Activated CD8-positive, alpha-beta memory T cell treated with anti-CD3 and anti-CD28 coated beads for 48 hours (primary cell): ENCODE measurements at regions not wholly inside any gene's neighbourhood (a gene's known extent, or its start where the extent isn't known, plus 50 kb on each side); places are given as distances from the start of the nearest gene placed in this dataset.

Experiments
- DNase-seq, 3 experiments: peaks; one replicate each; pipeline ENCODE4 v3.0.0-alpha.2; 2020; ENCODE audit warnings: low read depth in 2 of 3, low spot score in 2 of 3

- no peak for DNase-seq
These were observed 216.1 kb upstream of the RAB6C start for GRCh38 chr2:129763190-129763846.

GRCh38 chr2:129763966-129764365, 215.5 kb upstream of the RAB6C start:
- DNase-seq: no peak

DNA sequence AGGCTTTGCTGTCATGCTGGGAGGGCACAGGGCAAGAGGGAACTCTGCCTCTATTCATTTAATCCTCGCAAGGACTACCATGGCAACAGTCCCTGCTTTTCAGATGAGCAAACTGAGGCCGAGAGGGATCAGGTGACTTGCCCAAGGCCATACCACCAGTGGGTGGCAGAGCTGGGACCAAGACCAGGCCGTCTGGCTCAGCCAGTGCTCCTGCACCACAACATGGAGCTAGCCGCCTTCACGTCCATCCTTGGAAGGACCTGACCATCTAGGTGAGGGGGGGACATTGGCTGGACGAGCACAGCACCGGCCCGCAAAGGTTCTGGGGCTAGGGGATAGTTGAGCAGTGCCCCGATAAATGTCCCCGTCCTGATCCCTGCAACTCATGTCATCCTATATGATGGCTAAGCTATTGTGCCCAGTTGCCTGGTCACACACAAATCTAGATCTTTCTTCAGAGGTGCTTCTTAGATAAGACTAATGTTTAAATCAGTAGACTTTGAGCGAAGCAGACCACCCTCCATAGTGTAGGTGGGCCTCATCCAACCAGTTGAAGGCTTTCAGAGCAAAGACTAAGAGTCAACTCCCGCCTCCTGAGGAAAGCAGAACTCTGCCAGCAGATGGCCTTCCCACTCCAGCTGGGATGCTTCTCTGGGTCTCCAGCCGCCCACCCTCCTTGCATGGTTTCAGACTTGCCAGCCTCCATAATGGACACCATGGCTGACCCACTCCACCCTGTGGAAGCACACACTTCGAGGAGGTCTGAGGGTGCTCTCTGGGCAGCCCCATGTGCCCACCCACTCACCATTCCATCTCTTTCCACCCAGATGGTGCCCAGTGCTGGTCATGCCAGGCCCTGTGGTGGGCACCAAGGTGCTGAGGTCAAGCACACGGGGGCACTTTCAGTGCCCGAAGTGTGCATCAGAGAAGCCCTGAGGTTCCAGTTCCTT, 214.8 kb upstream of the RAB6C start:
- DNase-seq: no peak

DNA sequence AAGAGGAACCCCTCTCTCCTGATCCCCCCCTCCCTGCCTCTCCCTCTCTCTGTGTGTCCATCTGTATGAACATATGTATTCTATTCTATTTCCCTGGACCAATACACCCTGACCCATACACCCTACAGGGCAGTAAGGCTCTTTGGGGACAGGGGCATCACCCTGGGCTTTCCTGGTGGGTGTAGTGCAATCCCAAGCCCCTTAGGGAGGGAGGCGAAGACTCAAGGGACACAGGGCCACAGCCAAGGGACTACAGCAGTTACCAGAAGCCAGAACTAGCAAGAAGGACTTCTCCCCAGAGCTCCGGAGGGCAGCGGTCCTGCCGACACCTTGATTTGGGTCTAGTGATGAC, 214.2 kb upstream of the RAB6C start:
- DNase-seq: no peak

DNA sequence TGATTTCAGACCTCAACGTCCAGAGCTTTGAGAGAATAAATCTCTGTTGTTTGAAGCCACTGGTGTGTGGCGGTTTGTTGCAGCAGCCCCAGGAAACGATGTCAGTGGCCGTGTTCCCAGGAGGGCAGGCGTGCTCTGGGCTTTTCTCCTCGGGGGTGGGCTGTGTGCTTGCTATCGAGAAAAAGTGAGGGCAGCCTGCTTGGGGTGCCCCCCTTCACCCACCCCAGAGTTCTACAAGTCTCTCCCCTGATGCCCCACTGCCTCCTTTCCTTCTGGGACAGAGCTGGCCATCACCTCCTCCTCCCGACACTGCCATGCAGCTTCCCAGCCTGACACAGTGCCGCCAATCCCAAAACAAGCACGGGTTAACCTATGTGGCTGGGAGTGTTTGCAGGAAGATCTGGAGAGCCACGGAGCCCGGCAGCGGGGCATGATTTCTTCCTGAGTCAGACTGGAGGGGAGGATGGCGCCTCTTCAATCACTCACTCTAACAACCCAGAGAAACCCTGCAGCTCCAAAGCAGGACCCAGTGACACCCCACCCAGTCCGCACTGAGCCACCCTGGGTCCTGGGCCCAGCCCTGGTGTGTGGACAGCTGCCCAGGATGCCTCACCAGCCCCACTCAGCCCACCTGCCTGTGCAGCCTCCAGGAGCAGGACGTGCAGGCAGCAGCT, 213.7 kb upstream of the RAB6C start:
- DNase-seq: no peak

GRCh38 chr2:129766374-129766993, 213.0 kb upstream of the RAB6C start:
- DNase-seq: no peak

- DNase-seq: no peak
These were observed 212.0 kb upstream of the RAB6C start for GRCh38 chr2:129767346-129768035.

DNA sequence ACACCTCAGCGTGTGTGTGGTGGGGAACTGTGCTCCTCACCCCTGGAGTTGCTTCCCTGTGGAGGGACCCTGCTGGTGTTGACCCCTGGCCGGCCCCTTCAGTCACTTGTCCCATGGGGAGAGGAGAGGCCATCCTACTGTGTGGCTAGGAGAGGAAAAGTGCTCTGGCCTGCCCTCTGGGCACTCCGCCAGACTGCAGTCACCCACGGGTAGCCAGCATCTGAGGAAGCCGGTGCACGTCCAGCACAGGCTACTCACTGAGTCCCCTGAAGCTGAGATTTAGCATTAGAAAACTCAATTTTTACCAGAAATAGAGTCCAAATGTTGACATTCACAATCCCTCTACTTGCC, 211.5 kb upstream of the RAB6C start:
- DNase-seq: no peak

- no peak for DNase-seq
These were observed 210.8 kb upstream of the RAB6C start for GRCh38 chr2:129768485-129769184.

DNA sequence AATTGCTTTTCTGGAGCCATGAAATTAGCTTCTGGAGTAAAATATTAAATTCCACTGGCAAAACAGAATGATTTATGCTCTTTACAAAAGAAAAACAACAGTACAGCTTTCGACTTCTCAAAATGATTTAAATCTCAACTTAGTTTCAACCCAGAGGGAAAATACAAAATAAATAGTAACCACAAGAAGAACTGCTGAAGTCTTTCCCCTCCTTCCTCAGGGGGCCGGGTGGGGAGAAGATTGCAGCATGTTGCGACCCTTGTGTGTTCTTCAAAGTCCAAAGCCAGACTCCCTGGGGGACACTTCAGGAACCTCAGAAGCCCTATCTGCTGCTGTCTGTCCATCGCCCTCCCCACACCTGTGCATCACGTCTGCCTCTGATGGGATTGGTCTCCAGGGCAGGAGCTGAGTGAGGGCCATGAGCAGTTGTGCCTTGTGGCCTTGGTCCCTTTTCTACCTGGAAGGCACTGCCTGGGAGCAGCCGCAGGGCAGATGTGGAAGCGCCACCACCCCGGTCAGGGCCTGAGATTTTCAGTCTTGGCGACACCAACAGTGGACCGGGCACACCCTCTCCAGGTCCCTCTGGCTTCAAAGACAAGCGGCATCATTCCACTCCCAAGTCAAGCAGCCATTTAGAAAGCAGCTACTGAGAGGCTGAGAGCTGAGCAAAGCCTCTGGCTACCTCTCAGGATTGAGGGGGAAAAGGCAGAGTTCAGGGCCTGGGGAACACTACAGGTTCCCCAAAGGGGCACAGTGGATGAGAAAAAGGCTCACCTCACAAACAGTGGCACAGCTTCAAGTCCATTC, 210.1 kb upstream of the RAB6C start:
- DNase-seq: no peak

- no peak for DNase-seq
These were observed 207.9 kb upstream of the RAB6C start for GRCh38 chr2:129771418-129772189.

- DNase-seq: no peak
These were observed 207.3 kb upstream of the RAB6C start for GRCh38 chr2:129772190-129772579.

- DNase-seq: no peak
These were observed 203.4 kb upstream of the RAB6C start for GRCh38 chr2:129775952-129776653.

GRCh38 chr2:129777146-129777545, 202.3 kb upstream of the RAB6C start:
- no peak for DNase-seq

GRCh38 chr2:129777762-129778583, 201.5 kb upstream of the RAB6C start:
- DNase-seq: no peak

DNA sequence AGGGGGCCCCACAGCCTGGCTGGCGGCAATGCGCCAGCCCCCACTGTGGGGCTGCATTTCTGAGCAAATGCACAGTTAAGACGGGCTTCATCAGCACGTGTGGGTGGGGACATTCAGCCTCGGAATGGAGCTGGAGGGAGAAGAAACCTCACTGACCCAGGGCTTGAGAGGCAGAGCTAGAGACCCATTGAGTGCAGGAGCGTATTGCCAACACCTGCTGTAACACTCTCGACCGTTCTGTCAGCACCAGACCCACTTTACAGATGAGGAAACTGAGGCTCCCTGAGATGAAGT, 200.9 kb upstream of the RAB6C start:
- no peak for DNase-seq

GRCh38 chr2:129779783-129780182, 199.7 kb upstream of the RAB6C start:
- no peak for DNase-seq
